HG02884 (cell line): ENCODE measurements at regions not wholly inside any gene's neighbourhood (a gene's known extent, or its start where the extent isn't known, plus 50 kb on each side); places are given as distances from the start of the nearest gene placed in this dataset.
"Not testable (repeated sequence)": the region's sequence is repeated elsewhere in the genome, so short reads cannot be mapped to it uniquely, and the experiment has no call there.

ENCODE experiments used
- ATAC-seq: cut with Tn5 transposase; IDR thresholded peaks from one replicate; pipeline ENCODE4 v1.9.1; 2021; ENCODE audit warnings: mild to moderate bottlenecking, moderate library complexity; ENCODE audit not compliant: unreplicated experiment

DNA sequence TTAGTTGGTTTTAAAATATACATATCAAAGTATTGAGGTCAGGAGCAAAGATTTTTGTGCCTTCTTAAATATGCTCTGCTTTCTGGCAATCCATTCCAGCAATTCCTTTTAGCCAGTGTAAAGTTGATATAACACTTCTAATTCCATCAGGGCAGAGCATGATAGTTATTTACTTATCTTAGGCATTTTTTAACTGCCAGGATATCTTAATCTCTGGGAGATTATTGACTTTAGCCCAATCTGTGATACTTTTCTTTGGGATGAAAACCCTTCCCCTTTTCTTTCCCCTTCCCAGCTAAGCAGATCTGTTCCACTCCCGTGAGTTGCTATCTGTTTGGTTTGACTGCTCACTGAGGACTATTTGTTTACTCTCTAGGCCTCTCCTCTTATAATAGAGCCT lies 168.7 kb upstream of the RSPO3 start:
- no peak for ATAC-seq

DNA sequence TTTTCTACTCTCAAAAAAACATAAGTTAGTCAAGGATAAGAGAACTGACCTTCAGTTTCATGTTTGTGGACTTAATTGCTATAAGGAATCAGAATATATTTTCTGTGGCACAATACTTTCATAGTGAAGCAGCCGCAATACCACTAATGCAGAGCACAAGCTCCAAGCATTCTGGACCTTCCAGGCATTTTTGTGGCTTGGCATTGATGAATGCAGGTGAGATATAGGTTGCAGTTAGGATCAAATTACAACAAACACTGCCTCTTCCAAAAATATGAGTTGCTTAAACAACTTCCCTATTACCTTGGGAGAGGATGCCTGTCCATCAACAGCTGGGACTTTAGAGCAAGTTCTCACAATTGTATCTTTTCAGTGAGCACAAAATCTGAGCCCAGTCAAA lies 162.8 kb upstream of the RSPO3 start:
- ATAC-seq = no peak

DNA sequence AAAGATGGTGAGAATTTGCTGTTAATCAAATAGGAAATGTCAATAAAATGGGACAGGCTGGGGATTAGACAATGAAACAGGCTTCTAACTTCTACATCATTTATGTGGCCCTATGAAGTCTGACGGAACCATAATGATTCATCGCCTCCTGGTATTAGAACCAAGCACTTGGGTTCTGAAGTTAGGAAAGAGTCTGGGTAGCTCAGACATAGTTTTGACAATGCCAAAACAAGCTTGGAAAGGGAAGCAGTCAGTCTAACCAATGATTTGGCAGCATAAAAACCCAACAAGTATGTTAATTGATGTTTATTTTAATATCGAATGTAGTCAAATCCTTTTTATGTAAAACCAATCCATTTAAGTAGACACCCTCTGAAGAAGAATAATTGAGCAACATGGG lies 160.8 kb upstream of the RSPO3 start:
- no peak for ATAC-seq

DNA sequence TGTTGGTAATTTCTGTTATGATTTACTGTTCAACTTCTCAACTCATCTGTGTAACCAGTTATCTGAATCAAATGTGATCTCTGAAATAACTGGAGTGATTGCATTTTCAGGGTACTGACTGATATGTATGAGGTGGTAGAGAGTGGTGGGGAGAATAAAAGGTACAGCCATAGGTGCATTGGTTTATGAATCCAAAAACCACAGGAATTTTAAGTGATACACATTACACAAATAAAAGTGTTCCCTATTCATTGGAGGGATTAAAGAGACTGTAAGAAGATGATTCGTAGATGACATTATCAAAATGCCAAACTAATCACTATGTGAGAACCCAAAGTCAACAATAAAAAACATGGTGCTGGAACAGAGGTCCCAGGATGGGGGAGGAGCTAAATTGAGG lies 158.7 kb upstream of the RSPO3 start:
- no peak for ATAC-seq

GRCh38 chr6:126963077-126963809 lies 155.2 kb upstream of the RSPO3 start:
- no peak for ATAC-seq

GRCh38 chr6:126967296-126968005 lies 151.0 kb upstream of the RSPO3 start:
- ATAC-seq = no peak

DNA sequence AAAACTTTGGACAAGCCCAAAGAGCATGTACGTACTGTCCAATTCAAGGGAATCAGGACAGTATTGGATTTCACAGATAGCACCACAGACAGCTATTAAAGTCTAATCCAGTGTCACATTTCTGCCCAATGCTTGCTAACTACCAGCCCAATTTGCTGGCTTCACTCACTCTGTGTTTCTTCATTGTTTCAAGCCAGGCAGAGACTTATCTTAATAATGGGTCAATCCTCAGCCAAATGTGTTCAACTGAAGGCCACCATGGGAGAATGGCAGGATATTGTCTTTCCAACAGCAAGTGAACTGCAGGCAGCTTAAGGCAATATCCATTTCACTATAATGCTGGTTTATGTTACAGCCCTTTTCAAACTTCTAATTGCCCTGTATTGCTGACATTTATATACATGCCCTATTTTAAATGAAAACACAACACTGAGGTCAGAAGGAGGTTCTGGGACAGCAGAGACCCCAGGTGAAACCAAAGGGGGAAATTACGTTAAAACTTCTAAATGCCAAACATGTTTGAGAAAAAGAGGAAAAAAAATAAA lies 142.1 kb upstream of the RSPO3 start:
- ATAC-seq = no peak

DNA sequence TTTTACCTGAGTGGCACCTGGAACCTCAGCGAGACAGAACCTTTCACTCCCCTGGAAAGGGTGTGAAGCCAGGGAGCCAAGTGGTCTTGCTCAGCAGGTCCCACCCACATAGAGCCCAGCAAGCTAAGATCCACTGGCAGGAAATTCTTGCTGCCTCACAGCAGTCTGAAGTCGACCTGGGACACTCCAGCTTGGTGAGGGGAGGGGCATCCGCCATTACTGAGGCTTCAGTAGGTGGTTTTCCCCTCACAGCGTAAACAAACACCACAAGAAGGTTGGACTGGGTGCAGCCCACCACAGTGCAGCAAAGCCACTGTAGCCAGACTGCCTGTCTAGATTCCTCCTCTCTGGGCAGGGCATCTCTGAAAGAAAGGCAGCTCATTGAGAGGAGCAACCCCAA lies 134.7 kb upstream of the RSPO3 start:
- ATAC-seq = no peak

- ATAC-seq = not testable (repeated sequence)
These were observed 130.3 kb upstream of the RSPO3 start for GRCh38 chr6:126988125-126988524.

DNA sequence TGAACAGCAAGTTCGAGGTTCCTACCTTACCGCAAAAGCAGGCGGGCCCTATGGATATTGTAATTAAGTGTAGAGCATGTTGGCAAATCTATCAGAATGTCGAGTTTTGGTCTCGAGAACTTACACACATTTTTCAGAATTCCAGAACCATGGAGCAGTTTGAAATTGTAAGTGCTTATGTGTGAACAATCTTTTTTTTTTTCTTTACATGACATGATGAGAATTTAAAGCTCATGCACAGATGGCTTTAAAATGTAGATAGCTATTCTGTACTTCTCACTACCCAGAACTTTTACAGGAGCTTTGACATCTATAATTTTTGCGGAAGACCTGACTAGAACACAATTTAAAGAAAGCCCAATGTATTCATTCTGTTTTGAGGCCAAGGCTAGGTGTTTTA lies 117.8 kb upstream of the RSPO3 start:
- ATAC-seq = no peak

GRCh38 chr6:127013865-127014264 lies 104.6 kb upstream of the RSPO3 start:
- no peak for ATAC-seq

DNA sequence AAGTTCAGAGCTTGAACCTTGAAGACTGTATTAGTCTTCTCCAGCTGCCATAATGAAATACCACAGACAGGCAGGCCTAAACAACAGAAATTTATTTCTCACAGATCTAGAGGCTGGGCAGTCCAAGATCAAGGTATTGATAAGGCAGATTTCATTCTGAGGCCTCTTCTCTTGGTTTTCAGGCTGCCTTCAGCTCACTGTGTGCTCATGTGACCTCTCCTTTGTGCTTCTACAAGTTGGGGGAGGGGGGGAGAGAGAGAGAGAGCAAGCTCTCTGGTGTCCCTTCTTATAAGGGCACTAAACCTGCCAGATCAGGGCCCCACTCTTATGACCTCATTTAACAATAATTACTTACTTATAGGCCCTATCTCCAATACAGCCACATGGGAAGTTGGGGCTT lies 102.6 kb upstream of the RSPO3 start:
- no peak for ATAC-seq

DNA sequence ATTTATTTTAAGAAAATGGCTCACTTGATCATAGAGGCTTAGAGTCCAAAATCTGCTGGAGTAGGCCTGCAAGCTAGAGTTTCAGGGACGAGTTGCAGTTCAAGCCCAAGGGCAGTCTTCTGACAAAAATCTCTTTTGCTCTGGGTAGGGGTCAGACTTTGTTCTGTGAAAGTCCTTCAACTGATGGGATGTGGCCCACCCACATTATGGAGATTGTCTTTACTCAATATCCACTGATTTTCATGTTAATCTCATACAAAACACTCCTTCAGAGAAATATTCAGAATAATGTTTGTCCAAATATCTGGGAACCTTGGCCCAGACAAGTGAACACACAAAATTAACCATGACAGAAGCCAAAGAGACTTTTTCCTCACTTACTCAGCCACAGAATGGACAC lies 98.6 kb upstream of the RSPO3 start:
- ATAC-seq = no peak

DNA sequence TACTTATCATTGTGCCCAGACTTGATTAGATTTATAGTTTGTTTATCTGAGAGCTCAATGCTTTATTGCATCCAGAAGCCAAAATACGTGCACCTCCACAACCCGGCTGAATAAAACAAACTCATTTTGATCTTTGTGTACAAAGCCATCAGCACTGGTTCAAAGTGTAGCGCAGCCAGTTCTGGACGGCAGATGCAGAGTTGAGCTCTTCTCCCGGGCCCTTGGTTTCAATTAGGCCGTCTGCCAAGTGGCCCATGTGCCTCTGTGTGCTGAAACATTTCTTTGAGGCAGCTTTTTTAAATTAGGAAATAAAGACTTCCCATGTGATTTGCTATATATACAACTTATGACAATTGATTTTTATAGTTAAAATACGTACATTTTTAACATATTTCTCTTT lies 96.2 kb upstream of the RSPO3 start:
- no peak for ATAC-seq

GRCh38 chr6:127023001-127023778 lies 95.3 kb upstream of the RSPO3 start:
- ATAC-seq = no peak

DNA sequence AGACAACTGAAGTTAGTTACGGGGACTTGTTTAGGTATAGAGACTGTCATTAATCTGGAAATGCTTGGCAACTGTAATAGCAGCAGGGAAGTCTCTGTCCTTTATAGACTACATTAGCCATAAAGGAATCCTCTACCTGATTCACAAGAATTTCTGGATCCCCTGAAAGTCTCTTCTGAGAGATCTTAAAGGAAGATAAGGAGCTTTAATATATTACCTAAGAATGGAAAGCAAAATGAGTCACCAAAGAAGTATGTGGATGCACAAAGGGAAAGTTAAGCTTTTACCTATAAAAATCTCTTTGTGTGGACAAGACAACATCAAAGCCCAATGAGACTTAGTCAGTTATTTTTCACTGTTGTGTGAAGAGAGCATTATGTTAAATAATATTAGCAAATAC lies 92.2 kb upstream of the RSPO3 start:
- no peak for ATAC-seq

- no peak for ATAC-seq
These were observed 88.4 kb upstream of the RSPO3 start for GRCh38 chr6:127030111-127030510.

DNA sequence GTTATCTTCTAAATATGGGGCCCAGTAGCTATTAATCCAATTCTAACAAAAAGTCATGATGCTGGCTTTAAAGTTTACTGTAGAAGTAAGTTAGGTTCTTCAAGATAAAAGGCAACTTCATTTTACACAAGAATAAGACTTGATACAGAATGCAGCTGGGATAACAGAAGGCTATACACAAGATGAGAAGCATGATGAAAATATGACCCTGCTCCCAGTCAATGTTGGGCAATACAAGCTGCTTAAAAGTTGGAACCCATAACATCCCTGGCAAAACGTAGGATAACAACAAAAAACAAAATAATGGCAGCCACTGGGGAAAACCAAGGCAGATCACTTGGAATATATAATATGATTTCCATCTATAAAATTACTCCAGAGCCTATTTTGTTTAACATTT lies 87.6 kb upstream of the RSPO3 start:
- no peak for ATAC-seq

- ATAC-seq = no peak
These were observed 87.0 kb upstream of the RSPO3 start for GRCh38 chr6:127031511-127031910.

DNA sequence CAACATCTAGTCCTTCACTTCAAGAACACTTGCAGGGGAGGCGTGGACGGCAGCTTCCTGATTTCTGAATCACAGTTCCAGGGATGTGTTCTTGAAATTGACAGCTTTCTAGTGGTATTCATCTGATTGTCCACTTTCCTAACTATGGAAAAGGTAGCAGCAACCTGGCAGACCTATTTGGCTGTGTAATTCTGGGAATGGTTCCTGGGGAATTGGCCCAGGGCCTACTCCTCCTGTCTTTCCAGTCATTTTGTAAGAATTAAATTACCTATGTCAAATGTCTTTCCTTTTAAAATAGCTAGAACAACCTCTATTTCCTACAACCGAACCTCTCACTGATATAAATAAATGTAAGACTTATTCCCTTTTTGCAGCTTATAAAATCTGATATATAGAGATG lies 85.5 kb upstream of the RSPO3 start:
- no peak for ATAC-seq

GRCh38 chr6:127051571-127052260 lies 66.8 kb upstream of the RSPO3 start:
- no peak for ATAC-seq
